ENCODE measurements at regions not wholly inside any gene's neighbourhood (a gene's known extent, or its start where the extent isn't known, plus 50 kb on each side); places are given as distances from the start of the nearest gene placed in this dataset.

- TF ChIP-seq CTCF (IDR thresholded peaks at IDR 0.05) = no peak
- no peak for TF ChIP-seq ZFX (IDR thresholded peaks at IDR 0.05; ENCODE audit: borderline replicate concordance)
Measured at GRCh38 chr6:147867433-147868226, 359.1 kb downstream of the SAMD5 start.
